ENCODE measurements at regions not wholly inside any gene's neighbourhood (a gene's known extent, or its start where the extent isn't known, plus 50 kb on each side); places are given as distances from the start of the nearest gene placed in this dataset.

- TF ChIP-seq POLR2A (IDR thresholded peaks at IDR 0.05) (no peak), CTCF (IDR thresholded peaks at IDR 0.05) (no peak)
These were observed 1668.7 kb downstream of the SUCLG1 start for GRCh38 chr2:82790206-82791021.

Measured in breast epithelium (tissue), 3 donors.